Thoracic aorta (tissue), 2 donors: ENCODE measurements at regions not wholly inside any gene's neighbourhood (a gene's known extent, or its start where the extent isn't known, plus 50 kb on each side); places are given as distances from the start of the nearest gene placed in this dataset.

Experiments
- ATAC-seq: fragments of 150-250 bp; one replicate; pipeline ENCODE4 v1.8.0; 2017; ENCODE audit warnings: low read depth; ENCODE audit not compliant: insufficient number of reproducible peaks, low FRiP score
- DNase-seq: peaks from one replicate; pipeline ENCODE4 v3.0.0-alpha.2; 2020; ENCODE audit warnings: low spot score
- H3K27ac ChIP-seq, 2 donors: fragments of 200-600 bp; sonication (generic); 1 replicate in 1 of 2; 2 replicates in 1 of 2; pipeline ENCODE4 v1.5.1; 2016; ENCODE audit warnings: mild to moderate bottlenecking in 2 of 2, moderate library complexity in 2 of 2
- H3K27me3 ChIP-seq: fragments of 200-600 bp; sonication (generic); replicated peaks from 2 replicates; pipeline ENCODE4 v1.6.0; 2016; ENCODE audit warnings: mild to moderate bottlenecking; ENCODE audit not compliant: insufficient read depth
- H3K36me3 ChIP-seq: fragments of 200-600 bp; sonication (generic); one replicate; pipeline ENCODE4 v1.5.1; 2016
- H3K4me1 ChIP-seq, 2 donors: fragments of 200-600 bp; sonication (generic); 1 replicate in 1 of 2; 2 replicates in 1 of 2; pipeline versions ENCODE4 v1.5.1 to v1.6.0; 2016; ENCODE audit warnings: low read depth in 2 of 2, mild to moderate bottlenecking in 1 of 2; ENCODE audit not compliant: control insufficient read depth in 1 of 2
- H3K4me3 ChIP-seq: fragments of 200-600 bp; sonication (generic); 2 replicates; pipeline ENCODE4 v1.5.1; 2016; ENCODE audit warnings: mild to moderate bottlenecking
- H3K9me3 ChIP-seq: fragments of 200-600 bp; sonication (generic); 2 replicates; pipeline ENCODE4 v1.5.1; 2016
- TF ChIP-seq, protein P1 (sequence below): fragments of 200-600 bp; sonication (generic); IDR thresholded peaks from one replicate; pipeline ENCODE4 v1.5.1; 2019; ENCODE audit warnings: antibody characterized with exemption

DNA sequence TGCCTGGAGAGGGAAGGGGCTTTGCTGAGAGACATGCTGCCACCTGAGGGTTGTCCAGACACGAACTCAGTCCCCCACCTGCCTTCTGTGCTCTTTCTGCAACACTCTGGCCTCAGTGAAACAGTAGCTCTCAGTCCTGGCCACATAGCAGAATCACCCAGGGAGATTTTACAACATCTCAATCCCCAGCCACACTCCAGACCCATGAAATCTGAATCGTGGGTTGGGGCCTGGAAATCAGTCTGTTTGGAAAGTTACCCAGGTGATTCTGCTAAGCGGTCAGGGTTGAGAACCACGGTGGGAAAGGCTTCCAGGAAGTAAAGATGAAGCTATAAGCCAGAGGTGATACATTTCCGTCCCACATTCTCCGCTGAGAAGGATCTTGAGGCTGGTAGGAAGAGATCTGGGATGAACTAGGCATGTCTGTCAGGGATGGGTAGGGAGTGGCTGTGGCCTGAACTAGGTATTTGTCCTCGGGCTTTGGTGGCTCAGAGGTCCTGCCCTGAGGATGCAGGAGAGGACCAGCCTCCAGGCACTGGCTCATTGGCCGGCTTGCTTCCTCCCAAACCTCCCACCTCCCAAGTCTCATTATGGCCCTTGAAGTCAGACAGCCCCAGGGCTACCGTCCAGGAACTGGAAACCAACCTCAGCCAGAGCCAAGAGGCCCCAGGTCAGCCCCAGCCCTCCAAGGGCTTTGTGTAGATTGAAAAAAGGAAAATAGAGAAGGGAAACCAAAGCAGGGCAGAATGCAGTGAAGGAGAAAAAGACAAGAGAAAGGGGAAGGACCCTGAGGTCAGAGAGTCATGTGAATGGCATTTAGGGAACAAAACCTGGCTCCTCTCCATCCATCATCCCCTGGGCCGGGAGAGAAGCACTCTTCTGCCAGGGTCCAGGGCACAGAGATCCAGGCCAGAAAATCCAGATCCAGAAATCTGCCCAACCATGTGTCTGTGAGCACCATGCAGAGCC lies 119.6 kb downstream of the ZFP36L2 start:
- TF ChIP-seq, protein P1, sequence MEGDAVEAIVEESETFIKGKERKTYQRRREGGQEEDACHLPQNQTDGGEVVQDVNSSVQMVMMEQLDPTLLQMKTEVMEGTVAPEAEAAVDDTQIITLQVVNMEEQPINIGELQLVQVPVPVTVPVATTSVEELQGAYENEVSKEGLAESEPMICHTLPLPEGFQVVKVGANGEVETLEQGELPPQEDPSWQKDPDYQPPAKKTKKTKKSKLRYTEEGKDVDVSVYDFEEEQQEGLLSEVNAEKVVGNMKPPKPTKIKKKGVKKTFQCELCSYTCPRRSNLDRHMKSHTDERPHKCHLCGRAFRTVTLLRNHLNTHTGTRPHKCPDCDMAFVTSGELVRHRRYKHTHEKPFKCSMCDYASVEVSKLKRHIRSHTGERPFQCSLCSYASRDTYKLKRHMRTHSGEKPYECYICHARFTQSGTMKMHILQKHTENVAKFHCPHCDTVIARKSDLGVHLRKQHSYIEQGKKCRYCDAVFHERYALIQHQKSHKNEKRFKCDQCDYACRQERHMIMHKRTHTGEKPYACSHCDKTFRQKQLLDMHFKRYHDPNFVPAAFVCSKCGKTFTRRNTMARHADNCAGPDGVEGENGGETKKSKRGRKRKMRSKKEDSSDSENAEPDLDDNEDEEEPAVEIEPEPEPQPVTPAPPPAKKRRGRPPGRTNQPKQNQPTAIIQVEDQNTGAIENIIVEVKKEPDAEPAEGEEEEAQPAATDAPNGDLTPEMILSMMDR: no peak
- H3K36me3 ChIP-seq: no peaks in the 10 kb centered on the region
- H3K9me3 ChIP-seq: no peaks in the 10 kb centered on the region
- peaks cover 37 to 89% of the 10 kb centered on the region in 2 donors for H3K4me1 ChIP-seq
- H3K27ac ChIP-seq: peak overlapping the region; percentile 48 to 50
- DNase-seq (no peak), ATAC-seq (no peak)
- H3K4me3 ChIP-seq: no peak overlapping the region
- no peaks in the 10 kb centered on the region for H3K27me3 ChIP-seq

DNA sequence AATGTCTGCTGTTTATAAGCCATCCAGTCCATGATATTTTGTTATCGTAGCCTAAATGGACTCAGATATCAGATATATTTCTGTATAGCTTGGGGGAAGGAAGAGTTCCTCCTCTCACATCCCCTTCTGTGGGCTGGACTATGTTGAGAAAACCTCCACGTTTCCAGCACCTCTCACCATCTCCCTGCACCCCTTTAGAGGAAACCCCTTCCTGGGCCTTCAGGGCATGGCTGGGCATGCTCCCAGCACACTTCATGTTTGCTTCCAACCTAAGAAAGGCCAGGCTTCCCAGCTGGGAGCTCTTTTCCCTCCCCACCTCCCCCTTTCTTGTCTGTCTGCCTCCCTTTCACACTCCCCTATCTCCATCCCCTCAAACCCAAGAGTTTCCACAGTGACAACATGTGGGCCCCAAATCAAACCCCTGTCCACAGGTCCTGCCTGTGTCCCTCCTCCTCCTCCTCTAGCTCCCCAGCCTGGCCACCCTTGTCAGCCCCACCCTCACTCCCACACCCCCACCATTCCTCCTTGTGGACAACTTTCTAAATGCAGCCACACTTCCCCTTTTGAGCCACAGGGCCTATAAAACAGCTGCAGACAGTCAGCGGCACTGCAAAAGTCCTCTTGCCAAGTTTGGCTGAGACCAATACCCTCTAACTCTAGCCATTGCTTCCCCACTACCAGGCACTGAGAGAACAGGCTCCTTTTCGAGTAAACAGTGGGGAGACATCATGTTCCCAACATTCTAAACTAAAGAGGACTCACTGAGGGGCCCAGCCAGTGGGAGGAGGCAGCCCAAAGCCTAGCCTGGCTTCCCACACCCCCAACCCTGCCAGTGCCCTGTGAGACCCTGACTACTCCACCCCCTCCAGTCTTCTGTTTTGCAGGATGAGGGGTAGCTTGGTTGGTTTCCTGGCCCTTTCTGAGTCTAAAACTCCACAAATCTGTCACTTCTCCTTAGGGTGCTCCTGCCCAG lies 120.5 kb downstream of the ZFP36L2 start:
- Histone ChIP-seq H3K36me3 (no peaks in the 10 kb centered on the region), H3K4me3 (no peak overlapping the region), H3K9me3 (no peaks in the 10 kb centered on the region), H3K4me1 (peaks cover 44 to 96% of the 10 kb centered on the region in 2 donors), H3K27ac (peak overlapping the region; percentile 48 to 50), H3K27me3 (no peaks in the 10 kb centered on the region)
- TF ChIP-seq, protein P1: peak; percentile 51
- ATAC-seq (no peak), DNase-seq (no peak)

DNA sequence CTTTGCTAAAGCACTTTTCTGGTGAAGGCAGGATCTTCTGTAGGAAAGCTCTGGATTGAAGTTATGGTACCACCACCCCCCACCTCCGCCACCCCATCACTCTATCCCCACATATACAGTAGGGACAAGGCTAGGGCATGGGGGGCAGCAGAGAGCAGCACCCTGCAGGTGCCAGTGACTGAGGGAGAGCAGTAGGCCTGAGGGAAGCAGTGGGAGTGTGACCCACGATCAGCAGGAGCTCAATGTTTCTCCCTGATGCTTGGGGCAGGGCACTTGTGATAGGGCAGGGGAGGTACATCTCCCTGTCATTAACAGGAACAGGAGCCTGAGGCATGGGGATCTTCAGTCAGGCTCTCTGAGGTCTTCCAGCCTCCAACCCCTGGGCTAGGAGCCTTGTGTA lies 121.6 kb downstream of the ZFP36L2 start:
- Histone ChIP-seq H3K36me3 (no peaks in the 10 kb centered on the region), H3K27ac (no peak overlapping the region), H3K27me3 (no peaks in the 10 kb centered on the region), H3K9me3 (no peaks in the 10 kb centered on the region), H3K4me3 (no peak overlapping the region), H3K4me1 (peaks cover 39 to 84% of the 10 kb centered on the region in 2 donors)
- TF ChIP-seq, protein P1: no peak
- DNase-seq: no peak
- no peak for ATAC-seq

DNA sequence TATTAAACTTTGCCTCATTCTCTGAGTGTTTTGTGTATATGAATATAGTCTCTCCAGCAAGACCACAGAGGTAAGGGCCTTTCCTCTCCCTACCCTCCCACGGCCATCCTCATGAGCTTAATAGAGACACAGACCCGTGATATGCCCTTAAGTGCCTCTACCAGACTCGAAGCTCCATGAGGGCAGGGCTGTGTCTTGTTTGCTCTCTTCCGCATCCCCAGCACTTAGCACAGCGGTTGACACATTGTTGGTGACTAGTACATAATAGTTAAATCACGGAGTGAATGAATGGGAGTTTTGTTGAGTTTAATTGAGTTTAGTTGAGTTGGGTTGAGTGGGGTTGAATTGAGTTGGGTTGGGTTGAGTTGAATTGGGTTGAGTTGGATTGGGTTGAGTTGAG lies 122.3 kb downstream of the ZFP36L2 start:
- TF ChIP-seq, protein P1: no peak
- Histone ChIP-seq H3K4me3 (no peak overlapping the region), H3K36me3 (no peaks in the 10 kb centered on the region), H3K27ac (no peak overlapping the region), H3K4me1 (peaks cover 38 to 78% of the 10 kb centered on the region in 2 donors), H3K27me3 (no peaks in the 10 kb centered on the region), H3K9me3 (no peaks in the 10 kb centered on the region)
- DNase-seq: no peak
- ATAC-seq: no peak

DNA sequence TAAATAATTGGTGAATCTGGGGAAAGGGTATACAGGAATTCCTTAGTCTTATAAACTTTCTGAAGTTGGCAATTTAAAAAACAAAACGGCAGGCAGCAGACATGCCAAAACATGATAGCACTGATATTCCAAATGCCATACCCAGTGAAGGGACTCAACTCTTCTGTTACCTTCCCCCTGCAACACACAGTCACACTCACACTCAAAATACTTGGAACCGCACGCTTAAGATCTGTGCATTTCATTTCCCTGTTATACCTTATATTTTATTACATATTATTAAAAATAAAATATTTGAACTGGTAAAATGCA lies 123.4 kb downstream of the ZFP36L2 start:
- no peak for ATAC-seq
- Histone ChIP-seq H3K9me3 (no peaks in the 10 kb centered on the region), H3K27ac (peak overlapping the region; percentile 96 to 97), H3K4me1 (peaks cover 34 to 73% of the 10 kb centered on the region in 2 donors), H3K4me3 (no peak overlapping the region), H3K27me3 (no peaks in the 10 kb centered on the region), H3K36me3 (no peaks in the 10 kb centered on the region)
- DNase-seq: no peak
- TF ChIP-seq, protein P1: no peak
